ENCODE measurements at regions not wholly inside any gene's neighbourhood (a gene's known extent, or its start where the extent isn't known, plus 50 kb on each side); places are given as distances from the start of the nearest gene placed in this dataset.

DNA sequence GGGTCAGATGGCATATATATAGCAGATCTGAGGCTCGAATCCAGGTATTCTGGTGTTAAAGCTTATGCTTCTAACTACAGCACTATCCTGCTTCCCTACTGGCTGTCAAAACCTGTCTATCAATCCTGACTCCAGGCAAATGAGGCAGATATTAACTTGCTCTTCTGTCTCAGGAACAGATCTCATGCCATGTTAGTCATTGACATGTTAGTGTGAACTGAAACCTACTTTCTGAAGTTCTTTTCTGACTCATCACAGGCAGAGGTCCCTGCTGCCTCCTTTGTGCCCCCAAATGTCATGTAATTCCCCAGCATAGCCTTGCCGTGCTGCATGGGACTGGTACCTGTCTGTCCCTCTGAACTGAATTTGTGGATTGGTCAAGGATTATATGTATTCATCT lies 125.0 kb upstream of the SMAD3 start (continued):
- TF ChIP-seq RB1 (IDR thresholded peaks at IDR 0.05; ENCODE audit: borderline replicate concordance), result no peak
- no peak for TF ChIP-seq GATAD2B (conservative IDR thresholded peaks at IDR 0.05; ENCODE audit: low read depth)
- no peak for TF ChIP-seq YBX1 (IDR thresholded peaks at IDR 0.05)
- no peak for TF ChIP-seq TBL1XR1 (IDR thresholded peaks at IDR 0.05; ENCODE audit: low read depth, low read length)
- no peak for TF ChIP-seq TARDBP (IDR thresholded peaks at IDR 0.05; ENCODE audit: borderline replicate concordance)
- TF ChIP-seq MTA3 (IDR thresholded peaks at IDR 0.05; ENCODE audit: borderline replicate concordance, low read length), result no peak
- TF ChIP-seq KDM1A (IDR thresholded peaks at IDR 0.05; ENCODE audit: borderline replicate concordance), result no peak
- TF ChIP-seq E4F1 (IDR thresholded peaks at IDR 0.05; ENCODE audit: borderline replicate concordance, partially characterized antibody), result no peak
- TF ChIP-seq, protein P1, sequence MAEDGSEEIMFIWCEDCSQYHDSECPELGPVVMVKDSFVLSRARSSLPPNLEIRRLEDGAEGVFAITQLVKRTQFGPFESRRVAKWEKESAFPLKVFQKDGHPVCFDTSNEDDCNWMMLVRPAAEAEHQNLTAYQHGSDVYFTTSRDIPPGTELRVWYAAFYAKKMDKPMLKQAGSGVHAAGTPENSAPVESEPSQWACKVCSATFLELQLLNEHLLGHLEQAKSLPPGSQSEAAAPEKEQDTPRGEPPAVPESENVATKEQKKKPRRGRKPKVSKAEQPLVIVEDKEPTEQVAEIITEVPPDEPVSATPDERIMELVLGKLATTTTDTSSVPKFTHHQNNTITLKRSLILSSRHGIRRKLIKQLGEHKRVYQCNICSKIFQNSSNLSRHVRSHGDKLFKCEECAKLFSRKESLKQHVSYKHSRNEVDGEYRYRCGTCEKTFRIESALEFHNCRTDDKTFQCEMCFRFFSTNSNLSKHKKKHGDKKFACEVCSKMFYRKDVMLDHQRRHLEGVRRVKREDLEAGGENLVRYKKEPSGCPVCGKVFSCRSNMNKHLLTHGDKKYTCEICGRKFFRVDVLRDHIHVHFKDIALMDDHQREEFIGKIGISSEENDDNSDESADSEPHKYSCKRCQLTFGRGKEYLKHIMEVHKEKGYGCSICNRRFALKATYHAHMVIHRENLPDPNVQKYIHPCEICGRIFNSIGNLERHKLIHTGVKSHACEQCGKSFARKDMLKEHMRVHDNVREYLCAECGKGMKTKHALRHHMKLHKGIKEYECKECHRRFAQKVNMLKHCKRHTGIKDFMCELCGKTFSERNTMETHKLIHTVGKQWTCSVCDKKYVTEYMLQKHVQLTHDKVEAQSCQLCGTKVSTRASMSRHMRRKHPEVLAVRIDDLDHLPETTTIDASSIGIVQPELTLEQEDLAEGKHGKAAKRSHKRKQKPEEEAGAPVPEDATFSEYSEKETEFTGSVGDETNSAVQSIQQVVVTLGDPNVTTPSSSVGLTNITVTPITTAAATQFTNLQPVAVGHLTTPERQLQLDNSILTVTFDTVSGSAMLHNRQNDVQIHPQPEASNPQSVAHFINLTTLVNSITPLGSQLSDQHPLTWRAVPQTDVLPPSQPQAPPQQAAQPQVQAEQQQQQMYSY (CRISPR knock-in tag; IDR thresholded peaks at IDR 0.05), result no peak
- TF ChIP-seq FOXK2 (IDR thresholded peaks at IDR 0.05), result no peak
- no peak for TF ChIP-seq ZZZ3 (IDR thresholded peaks at IDR 0.05; ENCODE audit: control insufficient read depth, insufficient read length, low read depth)
- TF ChIP-seq RUNX3 (IDR thresholded peaks at IDR 0.05; ENCODE audit: low read length), result no peak
- TF ChIP-seq NFIC (IDR thresholded peaks at IDR 0.05; ENCODE audit: low read depth, low read length), result no peak
- no peak for TF ChIP-seq SIN3A (IDR thresholded peaks at IDR 0.05; ENCODE audit: low read depth, low read length)
- TF ChIP-seq POU2F2 (IDR thresholded peaks at IDR 0.05; ENCODE audit: borderline replicate concordance, low read depth, low read length), result no peak
- TF ChIP-seq CHD4 (IDR thresholded peaks at IDR 0.05), result no peak
- TF ChIP-seq IRF4 (IDR thresholded peaks at IDR 0.05; ENCODE audit: low read depth, low read length), result peak; percentile 43; the same call in 1 of the 2 replicates
- TF ChIP-seq ZNF622 (IDR thresholded peaks at IDR 0.05), result no peak
- no peak for TF ChIP-seq CTCF (IDR thresholded peaks at IDR 0.05 in 2 of 3, conservative IDR thresholded peaks at IDR 0.05 in 1 of 3; ENCODE audit: control insufficient read depth in 2 of 3, extremely low read depth in 1 of 3, insufficient read depth in 1 of 3, low read depth in 3 of 3, low read length in 3 of 3)
- no peak for TF ChIP-seq JUND (IDR thresholded peaks at IDR 0.05; ENCODE audit: low read depth, low read length)
- TF ChIP-seq, protein P2, sequence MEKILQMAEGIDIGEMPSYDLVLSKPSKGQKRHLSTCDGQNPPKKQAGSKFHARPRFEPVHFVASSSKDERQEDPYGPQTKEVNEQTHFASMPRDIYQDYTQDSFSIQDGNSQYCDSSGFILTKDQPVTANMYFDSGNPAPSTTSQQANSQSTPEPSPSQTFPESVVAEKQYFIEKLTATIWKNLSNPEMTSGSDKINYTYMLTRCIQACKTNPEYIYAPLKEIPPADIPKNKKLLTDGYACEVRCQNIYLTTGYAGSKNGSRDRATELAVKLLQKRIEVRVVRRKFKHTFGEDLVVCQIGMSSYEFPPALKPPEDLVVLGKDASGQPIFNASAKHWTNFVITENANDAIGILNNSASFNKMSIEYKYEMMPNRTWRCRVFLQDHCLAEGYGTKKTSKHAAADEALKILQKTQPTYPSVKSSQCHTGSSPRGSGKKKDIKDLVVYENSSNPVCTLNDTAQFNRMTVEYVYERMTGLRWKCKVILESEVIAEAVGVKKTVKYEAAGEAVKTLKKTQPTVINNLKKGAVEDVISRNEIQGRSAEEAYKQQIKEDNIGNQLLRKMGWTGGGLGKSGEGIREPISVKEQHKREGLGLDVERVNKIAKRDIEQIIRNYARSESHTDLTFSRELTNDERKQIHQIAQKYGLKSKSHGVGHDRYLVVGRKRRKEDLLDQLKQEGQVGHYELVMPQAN (conservative IDR thresholded peaks at IDR 0.05), result no peak
- no peak for TF ChIP-seq MEF2A (IDR thresholded peaks at IDR 0.05; ENCODE audit: insufficient read depth, low read depth, low read length)
- no peak for TF ChIP-seq TCF3 (IDR thresholded peaks at IDR 0.05; ENCODE audit: borderline replicate concordance, insufficient read depth, low read depth, low read length)
- no peak for TF ChIP-seq MEF2B (IDR thresholded peaks at IDR 0.05; ENCODE audit: partially characterized antibody, poor library complexity, severe bottlenecking)
